Right atrium auricular region (tissue), 2 donors: ENCODE measurements at regions not wholly inside any gene's neighbourhood (a gene's known extent, or its start where the extent isn't known, plus 50 kb on each side); places are given as distances from the start of the nearest gene placed in this dataset.

Experiments used
- DNase-seq: peaks from one replicate; pipeline ENCODE4 v3.0.0-alpha.2; 2019; ENCODE audit warnings: low spot score
- H3K27ac ChIP-seq, 2 donors: fragments of 200-600 bp; sonication (generic); 1 replicate in 1 of 2; 2 replicates in 1 of 2; pipeline ENCODE4 v1.5.1; 2016 to 2019
- H3K27me3 ChIP-seq, 2 donors: fragments of 200-600 bp; sonication (generic); one replicate each; pipeline versions ENCODE4 v1.5.1 to v1.6.0; 2017 to 2019
- H3K36me3 ChIP-seq: fragments of 200-600 bp; sonication (generic); one replicate; pipeline ENCODE4 v1.5.1; 2016
- H3K4me1 ChIP-seq, 2 donors: fragments of 200-600 bp; sonication (generic); one replicate each; pipeline versions ENCODE4 v1.5.1 to v1.6.0; 2017 to 2019
- H3K4me3 ChIP-seq, 2 donors: fragments of 200-600 bp; sonication (generic); 1 replicate in 1 of 2; 2 replicates in 1 of 2; pipeline ENCODE4 v1.5.1; 2017 to 2019; ENCODE audit warnings: mild to moderate bottlenecking in 1 of 2, moderate library complexity in 1 of 2
- H3K9me3 ChIP-seq, 2 donors: fragments of 200-600 bp; sonication (generic); one replicate each; pipeline ENCODE4 v1.5.1; 2019
- TF ChIP-seq, protein P1 (sequence below), 2 donors: fragments of 200-600 bp; sonication (generic); IDR thresholded peaks; one replicate each; pipeline ENCODE4 v1.5.1; 2019; ENCODE audit warnings: antibody characterized with exemption in 2 of 2

DNA sequence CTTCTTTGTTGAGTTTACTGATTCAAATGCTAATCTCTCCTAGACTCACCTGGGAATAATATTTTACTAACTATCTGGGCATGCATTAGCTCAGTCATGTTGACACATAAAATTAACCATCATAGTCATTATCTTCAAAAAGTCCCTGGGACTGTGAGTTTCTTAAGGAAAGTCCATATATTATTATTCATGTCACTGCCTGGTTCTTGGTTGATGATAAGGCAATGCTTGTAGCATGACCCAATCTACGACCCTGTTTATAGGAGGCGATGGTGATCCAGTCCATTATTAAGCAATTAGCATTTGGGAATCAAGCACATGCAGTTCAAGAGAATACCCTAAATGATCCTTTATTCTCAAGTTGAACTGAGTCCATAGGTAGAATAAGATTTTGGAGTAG is 54.8 kb upstream of the MPHOSPH6 start:
- no peaks in the 10 kb centered on the region for H3K36me3 ChIP-seq
- no peak for DNase-seq
- no peak overlapping the region for H3K4me3 ChIP-seq
- no peaks in the 10 kb centered on the region for H3K4me1 ChIP-seq
- TF ChIP-seq, protein P1, sequence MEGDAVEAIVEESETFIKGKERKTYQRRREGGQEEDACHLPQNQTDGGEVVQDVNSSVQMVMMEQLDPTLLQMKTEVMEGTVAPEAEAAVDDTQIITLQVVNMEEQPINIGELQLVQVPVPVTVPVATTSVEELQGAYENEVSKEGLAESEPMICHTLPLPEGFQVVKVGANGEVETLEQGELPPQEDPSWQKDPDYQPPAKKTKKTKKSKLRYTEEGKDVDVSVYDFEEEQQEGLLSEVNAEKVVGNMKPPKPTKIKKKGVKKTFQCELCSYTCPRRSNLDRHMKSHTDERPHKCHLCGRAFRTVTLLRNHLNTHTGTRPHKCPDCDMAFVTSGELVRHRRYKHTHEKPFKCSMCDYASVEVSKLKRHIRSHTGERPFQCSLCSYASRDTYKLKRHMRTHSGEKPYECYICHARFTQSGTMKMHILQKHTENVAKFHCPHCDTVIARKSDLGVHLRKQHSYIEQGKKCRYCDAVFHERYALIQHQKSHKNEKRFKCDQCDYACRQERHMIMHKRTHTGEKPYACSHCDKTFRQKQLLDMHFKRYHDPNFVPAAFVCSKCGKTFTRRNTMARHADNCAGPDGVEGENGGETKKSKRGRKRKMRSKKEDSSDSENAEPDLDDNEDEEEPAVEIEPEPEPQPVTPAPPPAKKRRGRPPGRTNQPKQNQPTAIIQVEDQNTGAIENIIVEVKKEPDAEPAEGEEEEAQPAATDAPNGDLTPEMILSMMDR (IDR thresholded peaks at IDR 0.05) = no peak
- no peaks in the 10 kb centered on the region for H3K27me3 ChIP-seq
- no peak overlapping the region for H3K27ac ChIP-seq
- H3K9me3 ChIP-seq = no peaks in the 10 kb centered on the region

DNA sequence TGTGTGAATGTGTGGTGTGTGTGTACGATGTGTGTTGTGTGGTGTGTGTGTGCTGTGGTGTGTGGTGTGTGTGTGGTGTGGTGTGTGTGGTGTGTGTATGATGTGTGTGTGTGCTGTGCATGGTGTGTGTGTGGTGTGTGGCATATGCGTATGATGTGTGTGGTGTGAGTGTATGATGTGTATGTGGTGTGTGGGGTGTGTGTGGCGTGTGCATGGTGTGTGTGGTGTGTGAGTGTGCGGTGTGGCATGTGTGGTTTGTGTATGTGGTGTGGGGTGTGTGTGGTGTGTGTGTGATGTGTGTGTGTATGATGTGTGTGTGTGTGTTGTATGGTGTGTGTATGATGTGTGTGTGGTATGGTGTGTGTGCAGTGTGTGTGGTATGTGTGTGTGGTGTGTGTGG is 50.5 kb upstream of the MPHOSPH6 start:
- Histone ChIP-seq H3K27ac (no peak overlapping the region), H3K27me3 (no peaks in the 10 kb centered on the region), H3K4me3 (no peak overlapping the region), H3K9me3 (no peaks in the 10 kb centered on the region), H3K4me1 (no peaks in the 10 kb centered on the region), H3K36me3 (no peaks in the 10 kb centered on the region)
- no peak for DNase-seq
- TF ChIP-seq, protein P1 (IDR thresholded peaks at IDR 0.05) = no peak
